ENCODE measurements at regions not wholly inside any gene's neighbourhood (a gene's known extent, or its start where the extent isn't known, plus 50 kb on each side); places are given as distances from the start of the nearest gene placed in this dataset.

GRCh38 chr6:62392291-62392690 is 106.3 kb upstream of the KHDRBS2 start:
- no peak overlapping the region for H3K4me3 ChIP-seq (ENCODE audit: low read length)
- TF ChIP-seq, protein P1, sequence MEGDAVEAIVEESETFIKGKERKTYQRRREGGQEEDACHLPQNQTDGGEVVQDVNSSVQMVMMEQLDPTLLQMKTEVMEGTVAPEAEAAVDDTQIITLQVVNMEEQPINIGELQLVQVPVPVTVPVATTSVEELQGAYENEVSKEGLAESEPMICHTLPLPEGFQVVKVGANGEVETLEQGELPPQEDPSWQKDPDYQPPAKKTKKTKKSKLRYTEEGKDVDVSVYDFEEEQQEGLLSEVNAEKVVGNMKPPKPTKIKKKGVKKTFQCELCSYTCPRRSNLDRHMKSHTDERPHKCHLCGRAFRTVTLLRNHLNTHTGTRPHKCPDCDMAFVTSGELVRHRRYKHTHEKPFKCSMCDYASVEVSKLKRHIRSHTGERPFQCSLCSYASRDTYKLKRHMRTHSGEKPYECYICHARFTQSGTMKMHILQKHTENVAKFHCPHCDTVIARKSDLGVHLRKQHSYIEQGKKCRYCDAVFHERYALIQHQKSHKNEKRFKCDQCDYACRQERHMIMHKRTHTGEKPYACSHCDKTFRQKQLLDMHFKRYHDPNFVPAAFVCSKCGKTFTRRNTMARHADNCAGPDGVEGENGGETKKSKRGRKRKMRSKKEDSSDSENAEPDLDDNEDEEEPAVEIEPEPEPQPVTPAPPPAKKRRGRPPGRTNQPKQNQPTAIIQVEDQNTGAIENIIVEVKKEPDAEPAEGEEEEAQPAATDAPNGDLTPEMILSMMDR (IDR thresholded peaks at IDR 0.05; ENCODE audit: insufficient read depth, low read depth, low read length, missing control alignments), result no peak
- no peak for DNase-seq (ENCODE audit: low read depth)

GRCh38 chr6:62391358-62391757 is 105.3 kb upstream of the KHDRBS2 start:
- no peak overlapping the region for H3K4me3 ChIP-seq (ENCODE audit: low read length)
- DNase-seq (ENCODE audit: low read depth), result no peak
- TF ChIP-seq, protein P1 (IDR thresholded peaks at IDR 0.05; ENCODE audit: insufficient read depth, low read depth, low read length, missing control alignments), result no peak

DNA sequence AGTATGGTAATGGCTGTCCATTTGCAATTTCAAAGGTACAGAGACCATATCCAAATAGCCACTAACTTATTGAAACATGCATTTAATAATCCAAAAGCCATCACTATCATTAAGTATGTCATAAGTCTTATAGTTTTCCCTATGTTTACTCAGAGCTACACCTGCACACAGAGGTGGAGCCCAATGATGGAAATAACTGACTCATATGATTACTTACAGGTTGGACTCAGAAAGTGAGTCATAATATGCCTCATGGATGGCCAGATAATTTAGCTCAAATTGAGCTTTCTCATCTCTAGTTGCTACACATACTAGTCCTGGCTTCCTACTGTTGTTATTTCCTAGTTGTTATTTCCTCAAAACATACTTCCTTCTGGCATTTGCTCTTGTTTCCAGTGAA is 104.4 kb upstream of the KHDRBS2 start:
- no peak overlapping the region for H3K4me3 ChIP-seq (ENCODE audit: low read length)
- peak; percentile 59 for DNase-seq (ENCODE audit: low read depth)
- TF ChIP-seq, protein P1 (IDR thresholded peaks at IDR 0.05; ENCODE audit: insufficient read depth, low read depth, low read length, missing control alignments), result no peak

- H3K4me3 ChIP-seq (ENCODE audit: low read length), result no peak overlapping the region
- TF ChIP-seq, protein P1 (IDR thresholded peaks at IDR 0.05; ENCODE audit: insufficient read depth, low read depth, low read length, missing control alignments), result no peak
- no peak for DNase-seq (ENCODE audit: low read depth)
These were observed 85.6 kb upstream of the KHDRBS2 start for GRCh38 chr6:62371453-62372210.

DNA sequence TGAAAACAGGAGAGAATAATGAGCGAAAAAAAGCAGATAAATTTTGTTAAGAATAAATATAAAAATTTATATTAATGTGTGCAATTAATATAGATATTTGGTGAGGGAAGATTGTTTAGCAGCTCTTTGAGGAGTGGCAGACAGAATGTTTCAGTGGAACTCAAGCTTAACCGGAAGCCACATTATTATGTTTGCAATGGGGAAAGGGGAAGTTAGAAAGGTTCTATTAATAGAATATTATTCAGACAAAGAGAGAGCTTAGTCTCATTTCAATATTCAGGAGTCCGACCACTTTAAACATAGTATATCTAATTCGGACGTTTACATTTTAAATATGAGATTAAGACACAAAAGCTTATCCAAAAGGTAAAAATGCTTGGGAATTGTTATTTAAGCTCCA is 81.6 kb upstream of the KHDRBS2 start:
- H3K4me3 ChIP-seq (ENCODE audit: low read length), result no peak overlapping the region
- TF ChIP-seq, protein P1 (IDR thresholded peaks at IDR 0.05; ENCODE audit: insufficient read depth, low read depth, low read length, missing control alignments), result no peak
- no peak for DNase-seq (ENCODE audit: low read depth)

- DNase-seq (ENCODE audit: low read depth), result no peak
- H3K4me3 ChIP-seq (ENCODE audit: low read length), result no peak overlapping the region
- TF ChIP-seq, protein P1 (IDR thresholded peaks at IDR 0.05; ENCODE audit: insufficient read depth, low read depth, low read length, missing control alignments), result no peak
These were observed 76.1 kb upstream of the KHDRBS2 start for GRCh38 chr6:62362097-62362496.

DNA sequence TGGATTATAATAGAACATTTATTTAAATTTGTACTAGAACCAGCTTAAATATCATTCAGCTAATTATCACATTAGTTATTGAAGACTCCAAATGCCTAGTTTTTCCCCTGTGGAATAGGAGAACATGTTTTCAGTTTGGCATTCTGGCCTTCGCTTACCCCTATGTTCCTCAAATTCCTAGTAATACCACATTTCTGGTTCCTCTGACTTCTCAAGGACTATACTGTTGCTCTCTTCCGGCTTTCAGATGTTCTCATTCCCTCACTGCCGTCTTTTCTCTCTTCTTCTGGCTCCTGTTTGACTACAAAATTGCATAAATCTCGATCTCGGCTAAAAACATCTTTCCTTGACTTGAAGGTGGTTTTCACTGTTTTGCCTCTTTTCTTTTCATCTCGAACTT is 71.8 kb upstream of the KHDRBS2 start:
- no peak overlapping the region for H3K4me3 ChIP-seq (ENCODE audit: low read length)
- TF ChIP-seq, protein P1 (IDR thresholded peaks at IDR 0.05; ENCODE audit: insufficient read depth, low read depth, low read length, missing control alignments), result no peak
- no peak for DNase-seq (ENCODE audit: low read depth)
